ENCODE measurements at regions not wholly inside any gene's neighbourhood (a gene's known extent, or its start where the extent isn't known, plus 50 kb on each side); places are given as distances from the start of the nearest gene placed in this dataset.

DNA sequence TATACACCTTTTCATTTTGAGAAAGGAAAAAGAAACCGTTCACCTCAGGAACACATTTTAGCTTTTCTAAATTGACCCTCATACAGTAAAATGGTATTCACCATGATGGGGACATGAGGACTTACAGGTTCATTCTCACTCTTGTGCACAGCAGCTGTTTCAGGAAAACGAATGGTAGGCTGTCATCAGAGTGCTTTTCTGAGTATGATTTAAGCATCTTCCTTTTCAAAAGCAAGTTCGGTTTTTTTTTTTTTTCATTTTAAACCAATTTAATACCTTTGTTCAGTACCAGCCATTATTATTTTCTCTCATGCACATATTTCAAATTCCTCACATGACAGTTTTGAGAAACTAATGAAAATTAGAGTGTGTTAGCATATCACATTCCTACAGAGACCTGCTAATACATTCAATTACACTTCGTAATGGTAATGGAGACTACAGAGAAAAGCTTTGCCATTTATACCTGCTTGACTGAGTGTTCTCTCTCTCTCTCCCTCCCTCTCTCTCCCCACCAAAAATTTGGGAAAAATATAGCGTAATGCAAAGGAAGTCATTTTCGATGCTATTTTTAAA, 129.2 kb downstream of the SAMD5 start:
- POLR2A ChIA-PET (ENCODE audit: unreplicated experiment): no interaction called here
- in situ Hi-C loops (cut with MboI; ENCODE audit: low sequenced_read_pairs): no loop called here

More for the DNA sequence above, 129.2 kb downstream of the SAMD5 start:
- Histone ChIP-seq H3K27me3 (ENCODE audit: control insufficient read depth, insufficient read depth, low read length) (no peaks in the 10 kb centered on the region), H3K4me1 (ENCODE audit: control insufficient read depth, insufficient read depth, low read length) (peaks cover 4% of the 10 kb centered on the region), H3K4me3 (ENCODE audit: insufficient read depth, low read depth, low read length) (no peak overlapping the region), H3K9me3 (ENCODE audit: control insufficient read depth, insufficient read depth, low read length) (no peaks in the 10 kb centered on the region), H3K56ac (ENCODE audit: extremely low read depth, insufficient read depth, low read length) (no peak overlapping the region), H4K8ac (ENCODE audit: low read depth in 2 of 2, low read length in 2 of 2) (no peak overlapping the region), H3K23ac (ENCODE audit: low read depth, low read length) (no peak overlapping the region), H3K18ac (ENCODE audit: low read depth, low read length) (no peak overlapping the region), H4K5ac (ENCODE audit: low read depth, low read length) (no peak overlapping the region), H2AFZ (replicated peaks; ENCODE audit: low read length, poor library complexity) (no peak overlapping the region), H3K4ac (ENCODE audit: low read depth, low read length) (no peak overlapping the region), H3K9me1 (ENCODE audit: insufficient read depth, low read length) (peaks cover 5% of the 10 kb centered on the region), H3K27ac (ENCODE audit: insufficient read depth, low read length) (no peak overlapping the region), H2BK15ac (ENCODE audit: low read depth, low read length) (no peak overlapping the region), H2BK5ac (ENCODE audit: low read depth, low read length, poor library complexity, severe bottlenecking) (no peak overlapping the region), H3K79me1 (ENCODE audit: low read depth in 1 of 2, low read length in 2 of 2) (no peaks in the 10 kb centered on the region), H2BK20ac (ENCODE audit: low read depth, low read length) (no peak overlapping the region), H3K14ac (replicated peaks; ENCODE audit: low read depth, low read length) (no peak overlapping the region), H2BK120ac (ENCODE audit: low read depth, low read length) (no peak overlapping the region), H4K20me1 (ENCODE audit: insufficient read depth, low read length) (no peaks in the 10 kb centered on the region), H3K9ac (ENCODE audit: low read depth, low read length) (no peak overlapping the region), H3K36me3 (ENCODE audit: control insufficient read depth, insufficient read depth, low read length) (no peaks in the 10 kb centered on the region), H4K91ac (ENCODE audit: insufficient read depth, low read depth, low read length) (no peak overlapping the region), H2AK5ac (ENCODE audit: low read depth, low read length) (no peak overlapping the region), H2AK9ac (replicated peaks; ENCODE audit: low read depth, low read length, poor library complexity) (no peak overlapping the region), H3K4me2 (ENCODE audit: low read depth, low read length) (no peak overlapping the region)
- TF ChIP-seq RCOR1 (IDR thresholded peaks at IDR 0.05; ENCODE audit: insufficient replicate concordance, low read length) (no peak), POLR2A (IDR thresholded peaks at IDR 0.05; ENCODE audit: low read depth, low read length) (no peak), RAD21 (IDR thresholded peaks at IDR 0.05; ENCODE audit: low read length) (no peak), CEBPB (IDR thresholded peaks at IDR 0.05; ENCODE audit: low read depth, low read length) (no peak), MAZ (IDR thresholded peaks at IDR 0.05; ENCODE audit: borderline replicate concordance, low read depth, low read length) (no peak), SMC3 (IDR thresholded peaks at IDR 0.05; ENCODE audit: low read depth, low read length) (no peak), MXI1 (IDR thresholded peaks at IDR 0.05; ENCODE audit: borderline replicate concordance, low read depth, low read length) (no peak), FOS (IDR thresholded peaks at IDR 0.05; ENCODE audit: low read depth, low read length) (no peak), CHD1 (IDR thresholded peaks at IDR 0.05; ENCODE audit: low read depth, low read length) (no peak), MAFK (IDR thresholded peaks at IDR 0.05; ENCODE audit: low read depth, low read length) (no peak), NFE2L2 (IDR thresholded peaks at IDR 0.05; ENCODE audit: low read depth, low read length) (no peak)
- TF ChIP-seq, protein P1, sequence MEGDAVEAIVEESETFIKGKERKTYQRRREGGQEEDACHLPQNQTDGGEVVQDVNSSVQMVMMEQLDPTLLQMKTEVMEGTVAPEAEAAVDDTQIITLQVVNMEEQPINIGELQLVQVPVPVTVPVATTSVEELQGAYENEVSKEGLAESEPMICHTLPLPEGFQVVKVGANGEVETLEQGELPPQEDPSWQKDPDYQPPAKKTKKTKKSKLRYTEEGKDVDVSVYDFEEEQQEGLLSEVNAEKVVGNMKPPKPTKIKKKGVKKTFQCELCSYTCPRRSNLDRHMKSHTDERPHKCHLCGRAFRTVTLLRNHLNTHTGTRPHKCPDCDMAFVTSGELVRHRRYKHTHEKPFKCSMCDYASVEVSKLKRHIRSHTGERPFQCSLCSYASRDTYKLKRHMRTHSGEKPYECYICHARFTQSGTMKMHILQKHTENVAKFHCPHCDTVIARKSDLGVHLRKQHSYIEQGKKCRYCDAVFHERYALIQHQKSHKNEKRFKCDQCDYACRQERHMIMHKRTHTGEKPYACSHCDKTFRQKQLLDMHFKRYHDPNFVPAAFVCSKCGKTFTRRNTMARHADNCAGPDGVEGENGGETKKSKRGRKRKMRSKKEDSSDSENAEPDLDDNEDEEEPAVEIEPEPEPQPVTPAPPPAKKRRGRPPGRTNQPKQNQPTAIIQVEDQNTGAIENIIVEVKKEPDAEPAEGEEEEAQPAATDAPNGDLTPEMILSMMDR (conservative IDR thresholded peaks at IDR 0.05; ENCODE audit: low read depth, low read length): no peak
- TF ChIP-seq, protein P2, sequence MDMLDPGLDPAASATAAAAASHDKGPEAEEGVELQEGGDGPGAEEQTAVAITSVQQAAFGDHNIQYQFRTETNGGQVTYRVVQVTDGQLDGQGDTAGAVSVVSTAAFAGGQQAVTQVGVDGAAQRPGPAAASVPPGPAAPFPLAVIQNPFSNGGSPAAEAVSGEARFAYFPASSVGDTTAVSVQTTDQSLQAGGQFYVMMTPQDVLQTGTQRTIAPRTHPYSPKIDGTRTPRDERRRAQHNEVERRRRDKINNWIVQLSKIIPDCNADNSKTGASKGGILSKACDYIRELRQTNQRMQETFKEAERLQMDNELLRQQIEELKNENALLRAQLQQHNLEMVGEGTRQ (IDR thresholded peaks at IDR 0.05; ENCODE audit: low read depth, low read length): no peak
- TF ChIP-seq, protein P3, sequence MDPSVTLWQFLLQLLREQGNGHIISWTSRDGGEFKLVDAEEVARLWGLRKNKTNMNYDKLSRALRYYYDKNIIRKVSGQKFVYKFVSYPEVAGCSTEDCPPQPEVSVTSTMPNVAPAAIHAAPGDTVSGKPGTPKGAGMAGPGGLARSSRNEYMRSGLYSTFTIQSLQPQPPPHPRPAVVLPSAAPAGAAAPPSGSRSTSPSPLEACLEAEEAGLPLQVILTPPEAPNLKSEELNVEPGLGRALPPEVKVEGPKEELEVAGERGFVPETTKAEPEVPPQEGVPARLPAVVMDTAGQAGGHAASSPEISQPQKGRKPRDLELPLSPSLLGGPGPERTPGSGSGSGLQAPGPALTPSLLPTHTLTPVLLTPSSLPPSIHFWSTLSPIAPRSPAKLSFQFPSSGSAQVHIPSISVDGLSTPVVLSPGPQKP (IDR thresholded peaks at IDR 0.05; ENCODE audit: borderline replicate concordance, low read depth, low read length): no peak
- WGBS, 2 experiments (ENCODE audit: extremely low coverage in 2 of 2, insufficient read length in 1 of 2): no CpG with 5 or more reads among the region's 6 CpGs
- DNase-seq: no peak
- dilution Hi-C loops (cut with HindIII; ENCODE audit: low sequenced_read_pairs, unreplicated experiment): no loop called here
- no peak for ATAC-seq (ENCODE audit: low read depth)
- intact Hi-C loops (cut with micrococcal nuclease): no loop called here
- CTCF ChIA-PET: no interaction called here
- no TSS peak for BruUV-seq (replicated peaks)

Measured in IMR-90 (cell line).